Urinary bladder (tissue), 3 donors: ENCODE measurements at regions not wholly inside any gene's neighbourhood (a gene's known extent, or its start where the extent isn't known, plus 50 kb on each side); places are given as distances from the start of the nearest gene placed in this dataset.

Source experiments
- DNase-seq: peaks from one replicate; pipeline ENCODE4 v3.0.0-alpha.2; 2015; ENCODE audit errors: extremely low spot score
- H3K27ac ChIP-seq: one replicate; pipeline ENCODE4 v1.5.1; 2013; ENCODE audit warnings: low read depth, mild to moderate bottlenecking, moderate library complexity
- H3K36me3 ChIP-seq: one replicate; pipeline ENCODE4 v1.6.1; 2013; ENCODE audit warnings: mild to moderate bottlenecking, moderate library complexity; ENCODE audit not compliant: insufficient read depth
- H3K4me1 ChIP-seq: one replicate; pipeline ENCODE4 v1.6.1; 2013; ENCODE audit warnings: mild to moderate bottlenecking, moderate library complexity; ENCODE audit not compliant: insufficient read depth
- H3K4me3 ChIP-seq: one replicate; pipeline ENCODE4 v1.5.1; 2013; ENCODE audit warnings: low read depth, low read length
- WGBS: extraction: QIAGEN DNeasy Blood & Tissue Kit; methylation state at CpG from one replicate; pipeline ENCODE4 v1.1.7; 2013; 5-methylcytosine and 5-hydroxymethylcytosine counted together
- donor health status: healthy with polysubstance abuse.
- donor health status: healthy.

GRCh38 chr7:420142-421093 lies 99.2 kb downstream of the PDGFA start:
- no peak overlapping the region for H3K27ac ChIP-seq
- no peak overlapping the region for H3K4me3 ChIP-seq
- no peaks in the 10 kb centered on the region for H3K36me3 ChIP-seq
- DNase-seq: no peak
- 82% methylated on average over 20 of the region's 20 CpGs for WGBS
- no peaks in the 10 kb centered on the region for H3K4me1 ChIP-seq

- H3K4me3 ChIP-seq: no peak overlapping the region
- WGBS: 56% methylated on average over 57 of the region's 57 CpGs
- no peak for DNase-seq
Measured at GRCh38 chr7:421136-421991, 98.3 kb downstream of the PDGFA start.

GRCh38 chr7:422191-422885 lies 97.3 kb downstream of the PDGFA start:
- Histone ChIP-seq H3K4me3 (no peak overlapping the region), H3K36me3 (no peaks in the 10 kb centered on the region), H3K4me1 (no peaks in the 10 kb centered on the region), H3K27ac (no peak overlapping the region)
- 91% methylated on average over 33 of the region's 33 CpGs for WGBS
- DNase-seq: no peak

More at GRCh38 chr7:421136-421991, 98.3 kb downstream of the PDGFA start:
- H3K27ac ChIP-seq: no peak overlapping the region
- no peaks in the 10 kb centered on the region for H3K4me1 ChIP-seq
- no peaks in the 10 kb centered on the region for H3K36me3 ChIP-seq

GRCh38 chr7:422886-423225 lies 96.8 kb downstream of the PDGFA start:
- 92% methylated on average over 15 of the region's 15 CpGs for WGBS
- Histone ChIP-seq H3K36me3 (no peaks in the 10 kb centered on the region), H3K4me1 (no peaks in the 10 kb centered on the region), H3K4me3 (no peak overlapping the region), H3K27ac (no peak overlapping the region)
- DNase-seq: no peak

- 89% methylated on average over 28 of the region's 28 CpGs for WGBS
- Histone ChIP-seq H3K4me3 (no peak overlapping the region), H3K36me3 (no peaks in the 10 kb centered on the region), H3K27ac (no peak overlapping the region), H3K4me1 (no peaks in the 10 kb centered on the region)
- DNase-seq: no peak
Measured at GRCh38 chr7:423312-424260, 96.1 kb downstream of the PDGFA start.

GRCh38 chr7:424301-424935 lies 95.2 kb downstream of the PDGFA start:
- Histone ChIP-seq H3K4me3 (no peak overlapping the region), H3K27ac (no peak overlapping the region), H3K36me3 (no peaks in the 10 kb centered on the region), H3K4me1 (no peaks in the 10 kb centered on the region)
- no peak for DNase-seq
- 74% methylated on average over 9 of the region's 9 CpGs for WGBS

- no peak overlapping the region for H3K4me3 ChIP-seq
- WGBS: 60% methylated on average over 46 of the region's 46 CpGs
- H3K27ac ChIP-seq: no peak overlapping the region
- H3K4me1 ChIP-seq: no peaks in the 10 kb centered on the region
- H3K36me3 ChIP-seq: no peaks in the 10 kb centered on the region
- no peak for DNase-seq
Measured at GRCh38 chr7:424961-425793, 94.5 kb downstream of the PDGFA start.

GRCh38 chr7:425794-426188 lies 93.9 kb downstream of the PDGFA start:
- H3K27ac ChIP-seq: no peak overlapping the region
- WGBS: 31% methylated on average over 16 of the region's 16 CpGs
- H3K36me3 ChIP-seq: no peaks in the 10 kb centered on the region
- H3K4me3 ChIP-seq: no peak overlapping the region
- no peak for DNase-seq
- no peaks in the 10 kb centered on the region for H3K4me1 ChIP-seq

- no peak overlapping the region for H3K27ac ChIP-seq
- 86% methylated on average over 12 of the region's 12 CpGs for WGBS
- no peak overlapping the region for H3K4me3 ChIP-seq
- no peaks in the 10 kb centered on the region for H3K4me1 ChIP-seq
- no peak for DNase-seq
- H3K36me3 ChIP-seq: no peaks in the 10 kb centered on the region
Measured at GRCh38 chr7:426510-426909, 93.1 kb downstream of the PDGFA start.

- 92% methylated on average over 18 of the region's 18 CpGs for WGBS
- no peak overlapping the region for H3K4me3 ChIP-seq
- no peaks in the 10 kb centered on the region for H3K36me3 ChIP-seq
- DNase-seq: no peak
- no peaks in the 10 kb centered on the region for H3K4me1 ChIP-seq
- no peak overlapping the region for H3K27ac ChIP-seq
Measured at GRCh38 chr7:427506-428103, 92.0 kb downstream of the PDGFA start.

GRCh38 chr7:428387-428786 lies 91.3 kb downstream of the PDGFA start:
- WGBS: 97% methylated on average over 18 of the region's 18 CpGs
- no peaks in the 10 kb centered on the region for H3K36me3 ChIP-seq
- no peak overlapping the region for H3K27ac ChIP-seq
- no peaks in the 10 kb centered on the region for H3K4me1 ChIP-seq
- H3K4me3 ChIP-seq: no peak overlapping the region
- DNase-seq: no peak
